ENCODE measurements at regions not wholly inside any gene's neighbourhood (a gene's known extent, or its start where the extent isn't known, plus 50 kb on each side); places are given as distances from the start of the nearest gene placed in this dataset.

- TF ChIP-seq CTCF (IDR thresholded peaks at IDR 0.05; ENCODE audit: low read depth, low read length) (no peak), POLR2A (IDR thresholded peaks at IDR 0.05; ENCODE audit: extremely low read depth, insufficient read length) (no peak), MAX (IDR thresholded peaks at IDR 0.05; ENCODE audit: low read depth, low read length) (no peak)
Measured at GRCh38 chr7:121504482-121504881, 108.4 kb upstream of the FAM3C start.
